Hepatocyte (in vitro differentiated cells): ENCODE measurements at regions not wholly inside any gene's neighbourhood (a gene's known extent, or its start where the extent isn't known, plus 50 kb on each side); places are given as distances from the start of the nearest gene placed in this dataset.

Experiments
- DNase-seq: peaks from one replicate; pipeline ENCODE4 v3.0.0-alpha.2; 2016; ENCODE audit warnings: low spot score
- H2AFZ ChIP-seq: fragments of 200-600 bp; sonication (generic); 2 replicates; pipeline ENCODE4 v1.6.0; 2016; ENCODE audit warnings: antibody characterized with exemption, mild to moderate bottlenecking
- H3K27ac ChIP-seq: fragments of 200-600 bp; sonication (generic); 2 replicates; pipeline ENCODE4 v1.5.1; 2016; ENCODE audit warnings: mild to moderate bottlenecking
- H3K27me3 ChIP-seq: fragments of 200-600 bp; sonication (generic); 2 replicates; pipeline ENCODE4 v1.6.1; 2016
- H3K36me3 ChIP-seq: fragments of 200-600 bp; sonication (generic); replicated peaks from 2 replicates; pipeline ENCODE4 v1.5.1; 2016; ENCODE audit warnings: low read depth; ENCODE audit not compliant: insufficient read depth
- H3K4me1 ChIP-seq: fragments of 200-600 bp; sonication (generic); 2 replicates; pipeline ENCODE4 v1.5.1; 2016; ENCODE audit warnings: mild to moderate bottlenecking, moderate library complexity; ENCODE audit not compliant: insufficient read depth
- H3K4me2 ChIP-seq: fragments of 200-600 bp; sonication (generic); 2 replicates; pipeline ENCODE4 v1.6.0; 2016
- H3K4me3 ChIP-seq: fragments of 200-600 bp; sonication (generic); 2 replicates; pipeline ENCODE4 v1.5.1; 2016; ENCODE audit warnings: mild to moderate bottlenecking
- H3K79me2 ChIP-seq: fragments of 200-600 bp; sonication (generic); 2 replicates; pipeline ENCODE4 v1.6.0; 2017; ENCODE audit warnings: mild to moderate bottlenecking
- H3K9me2 ChIP-seq: fragments of 200-600 bp; sonication (generic); replicated peaks from 2 replicates; pipeline ENCODE4 v1.6.0; 2017; ENCODE audit warnings: mild to moderate bottlenecking; ENCODE audit not compliant: insufficient read depth
- H3K9me3 ChIP-seq: fragments of 200-600 bp; sonication (generic); 2 replicates; pipeline ENCODE4 v1.5.1; 2016; ENCODE audit warnings: low read depth, mild to moderate bottlenecking
- H4K20me1 ChIP-seq: fragments of 200-600 bp; sonication (generic); 2 replicates; pipeline ENCODE4 v1.6.0; 2016; ENCODE audit warnings: mild to moderate bottlenecking; ENCODE audit not compliant: insufficient read depth, poor library complexity, severe bottlenecking
- EZH2 ChIP-seq: fragments of 200-600 bp; sonication (generic); IDR thresholded peaks from 2 replicates; pipeline ENCODE4 v1.6.1; 2016; ENCODE audit warnings: antibody characterized with exemption, mild to moderate bottlenecking, borderline replicate concordance
- EZH2phosphoT487 ChIP-seq: fragments of 200-600 bp; sonication (generic); IDR thresholded peaks from one replicate; pipeline ENCODE4 v1.6.1; 2018; ENCODE audit warnings: antibody characterized with exemption, mild to moderate bottlenecking, low read depth, moderate library complexity; ENCODE audit not compliant: unreplicated experiment, severe bottlenecking
- WGBS: methylation state at CpG from one replicate; pipeline ENCODE4 v1.1.6; 2016; ENCODE audit warnings: low lambda C conversion rate; ENCODE audit errors: missing lambda C conversion rate; 5-methylcytosine and 5-hydroxymethylcytosine counted together
- TF ChIP-seq, protein P1 (sequence below): fragments of 200-600 bp; sonication (generic); IDR thresholded peaks from 2 replicates; pipeline ENCODE4 v1.5.1; 2016; ENCODE audit warnings: antibody characterized with exemption, mild to moderate bottlenecking; ENCODE audit not compliant: poor library complexity

DNA sequence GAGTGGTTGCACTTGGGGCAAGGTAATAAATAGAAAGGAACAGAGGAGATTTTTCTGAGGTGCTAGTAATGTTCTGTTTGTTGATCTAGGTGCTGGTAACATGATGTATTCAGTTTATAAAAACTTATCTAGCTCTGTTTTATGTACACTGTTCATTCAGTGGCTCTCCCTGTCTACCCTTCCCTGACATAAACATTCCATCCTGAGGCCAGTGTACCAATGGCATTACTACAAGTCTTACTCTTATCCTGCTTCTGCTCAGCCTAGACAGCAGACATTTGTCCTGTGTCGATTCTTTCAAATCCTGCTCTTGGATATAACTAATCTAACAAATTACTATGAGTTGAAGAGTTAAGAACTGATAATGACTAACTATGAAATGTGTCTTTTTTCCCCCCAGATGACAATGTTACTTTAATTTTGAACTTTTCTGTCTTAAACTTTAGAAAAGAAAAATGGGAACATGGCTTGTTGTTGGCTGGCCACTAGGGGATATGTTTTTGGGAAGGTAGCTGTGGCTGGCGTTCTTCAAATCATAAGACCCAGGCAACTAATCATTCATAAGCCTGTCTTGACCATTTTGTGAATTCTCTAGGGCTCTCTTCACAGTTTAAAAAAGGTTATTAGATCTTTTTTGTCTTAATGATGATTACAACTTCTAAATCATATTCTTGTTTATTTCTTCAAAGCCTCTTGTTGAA, 390.9 kb downstream of the PBX1 start:
- Histone ChIP-seq H3K27me3 (no peaks in the 10 kb centered on the region), H3K4me2 (peak overlapping the region; percentile 18), H3K4me3 (no peak overlapping the region), H3K9me3 (peaks cover 3% of the 10 kb centered on the region), H3K36me3 (no peaks in the 10 kb centered on the region), H3K27ac (peak overlapping the region; percentile 66), H3K79me2 (no peaks in the 10 kb centered on the region), H3K9me2 (no peaks in the 10 kb centered on the region), H4K20me1 (no peaks in the 10 kb centered on the region), H3K4me1 (peaks cover 6% of the 10 kb centered on the region), H2AFZ (no peak overlapping the region)
- TF ChIP-seq, protein P1, sequence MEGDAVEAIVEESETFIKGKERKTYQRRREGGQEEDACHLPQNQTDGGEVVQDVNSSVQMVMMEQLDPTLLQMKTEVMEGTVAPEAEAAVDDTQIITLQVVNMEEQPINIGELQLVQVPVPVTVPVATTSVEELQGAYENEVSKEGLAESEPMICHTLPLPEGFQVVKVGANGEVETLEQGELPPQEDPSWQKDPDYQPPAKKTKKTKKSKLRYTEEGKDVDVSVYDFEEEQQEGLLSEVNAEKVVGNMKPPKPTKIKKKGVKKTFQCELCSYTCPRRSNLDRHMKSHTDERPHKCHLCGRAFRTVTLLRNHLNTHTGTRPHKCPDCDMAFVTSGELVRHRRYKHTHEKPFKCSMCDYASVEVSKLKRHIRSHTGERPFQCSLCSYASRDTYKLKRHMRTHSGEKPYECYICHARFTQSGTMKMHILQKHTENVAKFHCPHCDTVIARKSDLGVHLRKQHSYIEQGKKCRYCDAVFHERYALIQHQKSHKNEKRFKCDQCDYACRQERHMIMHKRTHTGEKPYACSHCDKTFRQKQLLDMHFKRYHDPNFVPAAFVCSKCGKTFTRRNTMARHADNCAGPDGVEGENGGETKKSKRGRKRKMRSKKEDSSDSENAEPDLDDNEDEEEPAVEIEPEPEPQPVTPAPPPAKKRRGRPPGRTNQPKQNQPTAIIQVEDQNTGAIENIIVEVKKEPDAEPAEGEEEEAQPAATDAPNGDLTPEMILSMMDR = peak; percentile 13
- no peak for TF ChIP-seq EZH2phosphoT487
- WGBS = 40% methylated on average over 2 of the region's 2 CpGs
- no peak for DNase-seq

DNA sequence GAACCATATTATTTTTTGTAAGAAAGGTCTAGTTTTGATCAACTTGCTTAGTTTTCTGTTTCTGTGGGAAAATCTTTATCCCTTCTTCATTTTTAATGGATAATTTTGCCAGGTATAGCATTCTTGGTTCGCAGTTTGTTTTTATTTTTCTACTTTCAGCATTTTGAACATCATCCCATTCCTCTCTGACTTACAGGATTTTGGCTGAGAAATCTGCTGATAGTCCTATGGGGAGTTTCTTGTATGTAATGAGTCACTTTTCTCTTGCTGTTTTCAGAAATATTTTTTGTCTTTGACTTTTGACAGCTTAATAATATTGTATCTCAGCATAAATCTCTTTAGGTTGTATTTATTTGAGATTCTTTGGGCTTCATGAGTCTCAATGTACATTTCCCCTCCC, 389.1 kb downstream of the PBX1 start:
- no peaks in the 10 kb centered on the region for H3K9me2 ChIP-seq
- TF ChIP-seq EZH2phosphoT487 (no peak), EZH2 (no peak)
- TF ChIP-seq, protein P1 = no peak
- no peaks in the 10 kb centered on the region for H3K36me3 ChIP-seq
- H3K27ac ChIP-seq = no peak overlapping the region
- no peak overlapping the region for H3K4me2 ChIP-seq
- H3K4me1 ChIP-seq = peaks cover 6% of the 10 kb centered on the region
- no peaks in the 10 kb centered on the region for H3K79me2 ChIP-seq
- no peak overlapping the region for H2AFZ ChIP-seq
- H3K27me3 ChIP-seq = no peaks in the 10 kb centered on the region
- no peak for DNase-seq
- H3K4me3 ChIP-seq = no peak overlapping the region
- no peaks in the 10 kb centered on the region for H4K20me1 ChIP-seq
- peaks cover 3% of the 10 kb centered on the region for H3K9me3 ChIP-seq
- 84% methylated on average over 1 of the region's 1 CpG for WGBS

DNA sequence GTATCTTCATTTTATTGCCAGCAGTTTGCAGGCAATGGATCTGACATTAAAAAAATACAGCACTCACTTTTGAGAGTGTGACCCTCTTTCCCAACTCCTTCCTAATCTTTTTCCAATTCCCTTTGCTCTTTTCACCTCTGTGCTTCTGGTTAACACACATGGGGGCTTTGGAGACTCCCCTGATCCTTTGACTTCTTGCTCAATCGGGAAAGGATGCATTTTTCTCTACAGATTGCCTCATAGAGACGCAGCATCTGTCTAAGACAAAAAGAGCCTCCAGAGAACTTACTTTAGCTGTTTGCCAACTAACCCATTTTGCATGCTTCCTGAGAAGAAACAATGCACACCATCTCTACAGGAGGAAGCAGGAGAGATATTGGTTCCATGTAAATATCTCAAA, 378.3 kb downstream of the PBX1 start:
- Histone ChIP-seq H3K9me2 (no peaks in the 10 kb centered on the region), H3K27ac (no peak overlapping the region), H2AFZ (no peak overlapping the region), H3K36me3 (no peaks in the 10 kb centered on the region), H3K4me3 (no peak overlapping the region), H3K27me3 (no peaks in the 10 kb centered on the region), H3K4me1 (no peaks in the 10 kb centered on the region), H3K4me2 (no peak overlapping the region), H4K20me1 (no peaks in the 10 kb centered on the region), H3K79me2 (no peaks in the 10 kb centered on the region), H3K9me3 (no peaks in the 10 kb centered on the region)
- DNase-seq = no peak
- TF ChIP-seq EZH2 (no peak), EZH2phosphoT487 (no peak)
- TF ChIP-seq, protein P1 = no peak
- WGBS = 61% methylated on average over 2 of the region's 2 CpGs
